AG08395 (cell line): ENCODE measurements at regions not wholly inside any gene's neighbourhood (a gene's known extent, or its start where the extent isn't known, plus 50 kb on each side); places are given as distances from the start of the nearest gene placed in this dataset.
"Not testable (repeated sequence)": the region's sequence is repeated elsewhere in the genome, so short reads cannot be mapped to it uniquely, and the experiment has no call there.

Experiments
- DNase-seq: peaks from one replicate; pipeline ENCODE4 v3.0.0; 2012; ENCODE audit warnings: mixed read lengths, low spot score

DNA sequence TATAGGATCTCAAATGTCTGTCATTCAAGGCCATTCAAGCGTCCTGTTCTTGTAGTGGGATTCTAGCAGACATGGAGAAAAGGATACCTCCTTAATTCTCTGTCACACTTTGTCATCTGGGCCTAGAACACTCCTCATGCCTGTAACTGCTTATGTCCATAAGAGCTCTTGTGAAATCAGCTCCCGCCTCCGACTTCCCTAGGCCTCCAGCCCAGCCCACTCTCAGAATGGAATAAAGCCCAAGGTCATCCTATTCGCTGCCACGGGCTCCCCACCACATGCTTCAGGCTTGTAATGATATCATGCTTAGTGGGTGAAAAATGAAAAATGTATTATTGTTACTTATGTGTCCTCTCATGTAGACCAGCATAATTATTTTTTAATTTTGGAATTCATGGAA is 632.5 kb downstream of the ISL1 start:
- no peak for DNase-seq

DNA sequence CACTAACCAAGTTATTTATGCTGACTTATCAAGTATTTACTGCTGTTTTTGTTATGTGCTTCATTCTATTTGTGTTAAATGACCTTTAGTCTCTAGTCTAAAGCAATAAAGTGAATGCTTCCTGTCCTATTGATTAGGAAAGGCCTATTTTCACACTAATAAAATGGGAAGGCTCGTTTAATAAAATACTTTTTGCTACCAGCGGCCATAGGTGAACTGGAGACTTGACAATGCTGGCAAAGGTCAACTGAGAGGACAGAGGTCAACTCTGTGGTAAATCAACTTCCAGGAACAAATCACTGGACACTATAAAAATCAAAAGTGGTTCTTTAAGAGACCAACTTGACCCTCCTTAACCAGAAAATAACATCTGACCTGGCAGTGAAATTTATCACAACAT is 634.3 kb downstream of the ISL1 start:
- no peak for DNase-seq

DNA sequence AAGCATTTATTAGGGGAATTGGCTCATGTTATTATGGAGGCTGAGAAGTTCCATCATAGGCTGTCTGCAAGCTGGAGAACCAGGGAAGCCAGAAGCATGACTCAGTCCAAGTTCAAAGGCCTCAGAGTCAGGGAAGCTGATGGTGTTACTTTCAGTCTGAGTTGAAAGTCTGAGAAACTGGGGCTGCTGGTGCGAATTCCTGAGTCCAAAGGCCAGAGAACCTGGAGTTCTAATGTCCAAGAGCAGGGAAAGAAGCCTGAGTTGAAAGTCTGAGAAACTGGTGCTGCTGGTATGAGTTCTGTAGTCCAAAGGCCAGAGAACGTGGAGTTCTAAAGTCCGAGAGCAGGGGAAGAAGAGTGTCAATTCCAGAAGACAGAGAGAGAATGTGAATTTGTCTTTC is 641.1 kb downstream of the ISL1 start:
- no peak for DNase-seq

DNA sequence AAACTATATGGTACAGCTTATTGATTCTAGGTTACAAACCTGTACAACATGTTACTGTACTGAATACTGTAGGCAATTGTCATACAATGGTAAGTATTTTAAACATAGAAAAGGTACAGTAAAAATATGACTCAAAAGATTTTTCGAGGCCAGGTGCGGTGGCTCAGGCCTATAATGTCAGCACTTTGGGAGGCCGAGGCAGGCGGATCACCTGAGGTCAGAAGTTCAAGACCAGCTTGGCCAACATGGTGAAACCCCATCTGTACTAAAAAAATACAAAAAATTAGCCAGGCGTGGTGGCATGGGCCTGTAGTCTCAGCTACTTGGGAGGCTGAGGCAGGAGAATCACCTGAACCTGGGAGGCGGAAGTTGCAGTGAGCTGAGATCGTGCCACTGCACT is 646.6 kb downstream of the ISL1 start:
- DNase-seq: not testable (repeated sequence)

DNA sequence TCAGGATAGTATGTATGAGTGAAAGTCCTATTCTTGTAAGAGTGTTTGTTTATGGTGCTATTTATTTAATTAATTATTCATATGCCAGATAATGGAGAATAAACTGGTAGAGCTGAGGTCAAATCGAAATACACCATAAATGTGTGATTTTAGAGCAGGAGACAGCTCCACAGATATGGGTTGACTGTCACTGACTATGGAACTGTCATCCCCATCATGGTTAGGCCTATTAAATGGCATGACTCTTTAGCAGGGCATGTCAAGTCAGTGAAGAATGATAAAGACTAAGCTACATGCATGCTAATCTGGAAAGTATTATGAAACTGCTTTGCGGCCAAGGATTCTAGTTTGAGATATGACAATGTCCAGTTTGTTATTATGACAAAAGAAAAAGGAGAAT is 658.6 kb downstream of the ISL1 start:
- DNase-seq: no peak

DNA sequence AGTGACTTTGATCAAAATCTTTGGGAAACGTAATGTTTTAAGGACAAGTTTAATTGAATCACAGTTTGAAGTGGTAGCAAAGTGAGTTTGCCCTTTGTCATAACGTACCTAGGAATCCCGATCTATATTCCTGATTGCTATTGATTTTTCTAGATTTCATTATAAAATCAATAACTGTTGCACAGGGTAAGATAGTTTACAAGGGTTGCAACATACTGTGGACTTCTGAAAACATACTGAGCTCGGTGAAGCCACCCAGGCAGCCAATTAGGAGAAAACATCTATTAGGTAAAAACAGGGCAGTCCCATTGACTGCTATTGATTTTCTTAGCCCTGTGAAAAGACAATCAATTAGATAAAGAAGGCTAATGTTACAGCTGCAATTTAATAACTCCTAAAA is 659.9 kb downstream of the ISL1 start:
- DNase-seq: no peak

DNA sequence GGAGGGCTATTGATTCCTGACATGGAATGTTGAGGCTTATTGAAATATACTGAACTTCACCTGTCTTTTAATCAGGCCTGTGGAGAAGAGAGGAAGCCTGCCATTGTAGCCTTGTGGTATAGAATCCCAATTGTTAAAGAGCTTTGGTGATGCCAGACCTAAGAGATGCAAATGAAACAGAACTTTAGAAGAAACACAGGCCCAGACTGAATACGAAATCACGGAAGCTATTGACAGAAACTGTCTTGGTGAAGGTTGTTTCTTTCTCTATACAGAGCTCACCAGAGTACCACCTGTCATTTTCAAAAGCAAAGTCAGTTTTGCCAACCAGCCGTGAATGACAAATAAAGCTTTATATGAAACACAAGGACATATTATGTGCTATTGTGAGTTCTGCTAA is 660.3 kb downstream of the ISL1 start:
- DNase-seq: no peak

DNA sequence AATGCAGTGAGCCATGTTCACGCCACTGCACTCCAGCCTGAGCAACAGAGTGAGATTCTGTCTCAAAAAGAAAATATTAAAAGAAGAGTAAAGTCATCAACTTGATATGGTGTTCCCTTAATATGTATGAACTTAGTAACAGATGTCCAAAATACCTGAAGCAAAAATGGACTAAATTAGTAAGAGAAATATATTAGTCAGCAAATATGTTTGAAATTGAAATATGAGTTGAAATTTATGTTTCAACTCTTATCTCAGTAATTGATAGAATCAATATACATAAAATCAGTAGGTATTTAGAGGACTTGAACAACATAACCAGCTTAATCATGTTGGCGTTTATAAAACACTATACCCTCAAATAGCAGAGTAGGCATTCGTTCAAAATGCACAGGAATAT is 668.5 kb downstream of the ISL1 start:
- DNase-seq: no peak

DNA sequence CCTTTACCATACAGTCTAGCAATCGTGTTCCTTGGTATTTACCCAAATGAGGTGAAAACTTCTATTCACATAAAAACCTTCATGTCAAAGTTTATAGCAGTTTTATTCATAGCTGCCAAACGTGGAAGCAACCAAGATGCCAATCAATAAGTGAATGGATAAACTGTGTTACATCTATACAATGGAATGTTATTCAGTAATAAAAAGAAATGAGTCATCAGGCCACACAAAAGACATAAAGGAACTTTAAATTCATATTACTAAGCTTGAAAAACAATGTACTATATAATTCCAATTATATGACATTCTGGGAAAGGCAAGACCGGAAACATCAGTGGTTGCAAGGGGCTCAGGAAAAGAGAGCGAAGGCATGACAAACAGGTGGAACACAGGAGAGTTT is 679.9 kb downstream of the ISL1 start:
- DNase-seq: no peak

DNA sequence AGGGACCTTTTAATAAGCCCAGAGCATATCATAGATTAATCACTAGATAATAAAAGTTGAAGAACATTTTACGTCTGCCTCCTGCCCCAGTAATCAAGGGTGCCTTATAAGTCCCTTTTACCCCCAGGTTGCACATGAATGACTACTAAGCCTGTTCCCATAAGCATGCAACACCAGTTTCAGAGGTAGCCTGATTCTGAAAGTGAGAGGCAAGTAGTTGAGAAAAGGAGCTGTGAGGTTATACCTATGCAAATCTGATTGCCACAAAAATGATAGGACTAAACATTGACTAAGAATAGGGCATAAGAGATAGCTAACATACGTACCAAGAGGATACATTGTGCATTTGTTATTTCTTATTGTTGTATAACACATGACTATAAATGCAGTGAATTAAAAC is 681.9 kb downstream of the ISL1 start:
- no peak for DNase-seq

DNA sequence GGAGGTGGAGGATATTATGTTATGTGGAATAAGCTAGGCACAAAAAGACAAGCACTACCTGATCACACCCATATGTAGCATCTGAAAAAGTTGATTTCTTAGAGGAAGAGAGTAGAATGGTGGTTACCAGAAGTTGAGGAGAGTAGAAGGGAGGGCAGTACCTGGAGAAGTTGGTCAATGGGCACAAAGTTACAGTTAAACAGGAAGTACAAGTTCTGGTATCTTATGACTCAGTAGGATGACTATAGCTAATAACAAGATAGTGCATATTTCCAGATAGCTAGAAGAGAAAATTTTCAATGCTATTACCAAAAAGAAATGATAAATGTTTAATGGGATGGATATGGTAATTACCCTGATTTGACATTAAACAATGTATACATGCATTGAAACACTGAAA is 686.7 kb downstream of the ISL1 start:
- DNase-seq: no peak

DNA sequence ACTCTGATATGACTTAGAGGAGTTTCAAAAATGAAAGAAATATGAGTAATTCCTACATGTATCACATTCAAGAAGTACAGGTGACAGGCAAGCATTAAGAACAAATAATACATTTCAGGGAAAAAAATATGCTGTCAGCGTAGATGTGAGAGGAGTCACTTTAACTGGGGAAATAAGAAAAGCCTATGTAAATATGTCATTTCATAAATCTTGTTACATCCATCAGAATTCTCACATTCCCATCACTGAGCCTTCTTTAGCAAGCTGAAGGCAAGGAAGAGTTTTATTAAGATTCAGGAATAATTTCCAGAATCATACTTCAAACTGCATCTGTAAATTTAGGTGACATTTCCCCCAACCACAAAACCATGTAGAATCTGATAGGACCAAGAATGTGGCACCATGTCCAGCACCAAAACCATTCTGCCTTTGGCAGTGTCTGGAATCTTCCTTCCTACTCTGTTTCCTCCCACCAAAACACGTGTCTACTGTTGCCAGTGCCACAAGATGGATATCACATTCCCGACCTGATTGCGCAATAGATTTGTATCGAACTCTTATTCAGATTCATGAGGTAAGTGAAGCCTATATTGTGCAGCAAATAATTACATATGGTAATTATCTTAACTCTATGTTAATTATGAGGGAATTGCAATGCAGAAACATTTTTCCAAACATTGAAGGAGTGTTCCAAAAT is 690.9 kb downstream of the ISL1 start:
- no peak for DNase-seq

DNA sequence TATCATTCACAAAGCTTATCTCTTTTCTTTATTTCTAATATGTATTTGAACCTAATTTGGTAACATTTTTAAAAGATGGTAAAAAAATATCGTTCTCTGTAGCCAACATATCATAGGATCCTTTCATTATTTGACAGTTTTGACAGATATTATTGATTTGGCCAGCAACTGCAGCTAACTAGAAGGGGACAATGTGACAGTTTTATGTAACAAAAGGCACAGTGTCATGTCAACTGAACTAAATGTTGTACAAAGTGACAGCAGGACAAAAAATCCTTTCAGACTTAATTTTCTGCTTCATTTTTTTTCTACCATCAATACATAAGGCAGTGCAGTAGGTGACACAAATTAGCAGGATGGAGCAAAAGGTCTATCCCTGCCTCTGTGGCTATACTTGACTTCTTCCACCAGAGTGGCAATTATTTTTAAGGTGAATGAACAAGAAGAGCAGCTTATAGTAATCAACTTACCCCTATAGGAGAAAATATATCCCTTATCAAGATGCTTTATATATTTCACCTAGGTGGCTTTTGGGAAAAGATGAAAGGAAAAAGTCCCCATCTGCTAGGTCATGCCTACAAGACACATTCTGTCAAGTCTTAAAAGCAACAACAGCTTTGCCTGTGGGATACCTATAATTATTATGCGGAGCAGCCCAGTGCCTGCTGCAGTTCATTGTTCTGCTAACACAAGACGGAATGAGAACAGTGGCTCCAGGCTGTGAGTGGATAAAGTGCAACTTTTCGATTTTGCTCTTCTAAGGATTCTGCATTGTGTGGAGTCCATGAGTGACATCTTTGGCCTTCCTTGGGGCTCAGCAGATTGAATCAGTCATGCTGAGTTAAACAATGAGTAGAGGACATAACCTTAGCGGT is 694.9 kb downstream of the ISL1 start:
- DNase-seq: no peak

DNA sequence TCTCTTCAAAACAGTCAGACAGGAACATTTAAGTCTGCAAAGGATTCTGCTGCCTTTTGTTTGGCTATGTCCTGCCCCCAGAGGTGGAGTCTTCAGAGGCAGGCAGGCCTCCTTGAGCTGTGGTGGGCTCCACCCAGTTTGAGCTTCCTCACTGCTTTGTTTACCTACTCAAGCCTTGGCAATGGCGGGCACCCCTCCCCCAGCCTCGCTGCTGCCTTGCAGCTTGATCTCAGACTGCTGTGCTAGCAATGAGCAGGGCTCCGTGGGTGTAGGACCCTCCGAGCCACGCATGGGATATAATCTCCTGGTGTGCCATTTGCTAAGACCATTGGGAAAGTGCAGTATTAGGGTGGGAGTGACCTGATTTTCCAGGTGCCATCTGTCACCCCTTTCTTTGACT is 685.4 kb upstream of the ITGA1 start:
- DNase-seq: not testable (repeated sequence)

DNA sequence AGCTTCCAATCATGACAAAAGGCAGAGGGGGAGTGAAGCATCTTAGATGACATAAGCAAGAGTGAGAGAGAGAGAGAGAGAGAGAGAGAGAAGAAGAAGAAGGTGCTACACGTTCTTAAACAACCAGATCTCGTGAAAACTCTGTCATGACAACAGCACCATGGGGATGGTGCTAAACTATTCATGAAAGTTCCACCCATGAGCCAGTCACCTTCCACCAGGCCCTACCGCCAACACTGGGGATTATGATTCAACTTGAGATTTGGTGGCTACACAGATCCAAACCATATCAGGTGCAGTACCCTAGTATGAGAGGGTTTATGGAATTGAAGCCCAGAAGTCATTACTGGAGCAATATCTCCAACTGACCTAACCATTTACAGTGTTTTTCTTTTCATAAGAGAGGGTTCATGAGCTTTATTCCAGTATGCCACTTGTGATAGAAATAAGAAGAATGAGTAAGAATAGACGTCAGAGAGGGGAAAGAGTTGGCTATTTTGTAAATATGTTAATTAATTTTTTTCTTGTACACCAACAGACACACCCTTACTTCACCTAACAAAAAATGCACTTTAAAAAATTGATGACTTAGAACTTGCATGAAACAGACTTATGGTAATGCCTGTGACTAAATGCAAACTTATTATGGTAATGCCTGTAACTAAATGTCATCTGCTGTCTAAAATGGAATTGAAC is 680.4 kb upstream of the ITGA1 start:
- DNase-seq: no peak

DNA sequence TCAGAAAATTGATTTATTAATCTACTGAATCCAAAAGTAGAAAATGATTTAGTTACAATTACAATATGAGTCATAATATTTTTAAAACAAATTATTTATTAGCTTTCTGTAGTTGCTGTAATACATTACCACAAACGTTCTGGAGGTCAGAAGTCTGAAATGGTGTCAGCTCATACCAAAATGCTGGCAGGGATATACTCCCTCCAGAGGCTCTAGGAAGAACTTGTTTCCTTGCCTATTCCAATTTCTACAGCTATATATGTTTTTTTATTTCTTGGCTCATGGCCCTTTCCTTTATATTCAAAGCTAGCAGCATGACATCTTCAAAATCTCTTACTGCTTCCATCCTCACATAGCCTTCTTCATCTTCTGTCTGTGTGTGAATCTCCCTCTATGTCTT is 667.9 kb upstream of the ITGA1 start:
- DNase-seq: no peak

DNA sequence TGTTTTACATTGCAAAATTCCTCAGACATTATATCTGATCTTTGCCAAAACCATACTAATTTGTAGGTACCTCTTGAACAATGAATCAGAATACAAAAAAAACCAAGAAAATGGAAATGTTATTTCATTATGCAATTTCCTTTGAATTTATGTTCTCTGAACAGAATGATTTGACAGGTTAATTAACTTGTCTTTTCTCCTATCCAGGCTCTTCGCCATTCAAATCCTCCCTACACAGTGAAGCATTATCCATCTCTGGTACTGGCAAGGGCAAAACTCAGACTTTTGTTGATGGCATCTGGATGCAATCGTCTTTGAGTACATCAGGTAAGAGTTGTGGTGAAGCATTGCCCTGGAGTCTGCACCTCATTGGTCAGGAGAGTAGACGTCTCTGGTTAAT is 655.7 kb upstream of the ITGA1 start:
- no peak for DNase-seq

DNA sequence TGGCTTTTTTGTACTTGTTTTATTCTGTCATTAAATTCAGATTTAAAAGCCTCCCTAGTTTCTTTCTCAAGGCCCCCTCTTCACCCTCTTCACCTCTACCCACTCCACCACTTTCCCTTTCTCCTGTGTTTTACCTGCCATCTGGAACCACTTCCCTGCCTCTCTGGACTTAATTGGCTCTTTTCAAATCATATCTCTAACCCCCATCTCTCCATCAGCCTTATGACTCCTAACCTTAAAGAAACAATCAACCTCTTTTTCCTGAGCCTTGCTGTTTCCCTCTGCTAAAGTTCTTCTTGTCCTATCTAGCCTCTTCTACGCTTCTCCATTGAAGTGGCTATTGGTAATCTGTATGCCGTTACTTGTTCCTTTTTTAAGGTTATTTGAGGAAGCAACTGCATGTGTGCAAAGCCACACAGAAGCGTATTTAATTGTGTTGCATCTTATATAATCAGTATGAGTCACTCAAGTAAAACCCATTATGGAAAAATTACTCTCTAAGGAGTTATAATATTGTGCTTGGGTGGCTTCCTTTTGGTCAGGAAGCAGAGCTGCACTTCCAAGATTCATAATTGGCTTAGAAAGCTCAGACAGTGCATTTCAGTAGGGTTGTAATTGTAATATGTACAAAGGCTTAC is 653.6 kb upstream of the ITGA1 start:
- no peak for DNase-seq

DNA sequence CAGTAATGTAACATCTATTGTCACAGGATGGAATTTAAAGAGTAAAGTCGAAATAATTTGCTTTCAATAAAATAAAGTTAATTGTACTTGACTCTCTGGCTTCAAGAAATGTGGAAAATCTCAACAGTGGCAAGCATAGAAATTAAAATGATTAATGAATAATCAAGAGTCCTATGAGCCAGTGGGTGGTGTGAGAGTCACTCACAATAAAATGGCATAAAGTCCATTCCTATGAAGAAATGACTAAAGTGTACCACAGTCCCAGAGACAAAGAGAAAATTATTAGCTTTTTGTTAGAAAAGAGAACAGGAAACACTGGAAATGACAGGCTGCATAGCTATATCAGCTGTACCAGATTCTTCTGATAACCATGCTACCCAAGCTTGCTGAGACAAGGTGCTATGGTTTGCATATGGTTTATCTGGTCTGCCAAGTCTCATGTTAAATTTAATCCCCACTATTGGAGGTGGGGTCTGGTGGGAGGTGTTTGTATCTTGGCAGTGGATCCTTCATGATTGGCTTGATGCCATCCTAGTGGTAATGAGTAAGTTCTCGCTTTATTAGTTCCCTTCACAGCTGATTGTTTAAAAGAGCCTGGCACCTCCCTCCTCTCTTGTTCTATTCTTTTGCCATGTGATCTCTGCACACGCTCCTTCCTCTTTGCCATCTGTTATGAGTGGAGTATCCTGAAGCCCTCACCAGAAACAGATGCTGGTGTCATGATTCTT is 647.7 kb upstream of the ITGA1 start:
- no peak for DNase-seq

DNA sequence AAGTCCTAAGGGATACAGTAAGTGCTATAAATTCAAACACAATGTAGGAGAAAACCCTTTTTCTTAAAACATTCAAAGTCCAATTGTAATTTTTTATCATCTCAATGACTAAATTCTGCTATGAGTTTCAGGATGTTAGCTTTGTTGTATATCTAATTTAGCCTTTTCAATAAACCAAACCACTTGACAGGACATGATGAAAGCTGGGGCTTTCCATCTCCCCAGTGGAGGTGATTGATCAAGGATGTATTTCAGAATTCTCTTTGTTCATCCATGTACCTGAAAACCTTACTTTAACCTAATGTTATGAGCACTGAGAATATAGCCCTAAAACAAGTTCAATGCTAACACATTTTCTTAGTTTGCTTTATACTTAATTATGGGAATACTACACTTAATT is 639.0 kb upstream of the ITGA1 start:
- no peak for DNase-seq

DNA sequence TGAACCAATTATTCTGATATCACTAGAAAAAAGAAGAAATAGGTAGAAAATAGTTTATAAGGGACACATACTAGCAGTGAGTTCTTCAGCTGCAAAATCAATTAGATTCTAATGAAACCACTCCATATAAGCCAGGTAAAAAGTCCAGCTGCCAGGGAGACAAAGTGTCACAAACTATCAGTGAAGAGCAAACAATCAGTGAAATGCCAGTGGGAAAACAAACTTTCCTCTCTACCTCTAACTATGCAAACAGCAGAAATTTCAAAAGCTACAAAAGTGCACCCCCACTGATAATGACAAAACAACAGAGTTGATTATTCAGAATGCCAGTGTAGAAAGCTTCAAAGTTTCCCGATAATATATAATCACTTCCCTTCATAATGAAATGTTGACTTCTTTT is 637.2 kb upstream of the ITGA1 start:
- no peak for DNase-seq

DNA sequence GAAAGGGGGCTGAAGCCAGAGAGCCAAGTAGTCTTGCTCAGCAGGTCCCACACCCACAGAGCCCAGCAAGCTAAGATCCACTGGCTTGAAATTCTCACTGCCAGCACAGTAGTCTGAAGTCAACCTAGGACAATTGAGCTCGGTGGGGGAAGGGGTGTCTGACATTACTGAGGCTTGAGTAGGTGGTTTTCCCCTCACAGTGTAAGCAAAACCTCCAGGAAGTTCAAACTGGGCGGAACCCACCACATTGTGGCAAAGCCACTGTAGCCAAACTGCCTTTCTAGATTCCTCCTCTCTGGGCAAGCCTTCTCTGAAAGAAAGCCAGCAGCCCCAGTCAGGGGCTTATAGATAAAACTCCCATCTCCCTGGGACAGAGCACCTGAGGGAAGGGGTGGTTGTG is 630.9 kb upstream of the ITGA1 start:
- not testable (repeated sequence) for DNase-seq
